Activated CD4-positive, alpha-beta T cell treated with anti-CD3 and anti-CD28 coated beads for 36 hours (primary cell): ENCODE measurements at regions not wholly inside any gene's neighbourhood (a gene's known extent, or its start where the extent isn't known, plus 50 kb on each side); places are given as distances from the start of the nearest gene placed in this dataset.
A peak's percentile ranks its signal among the peaks of the same experiment; 100 is the strongest.

Experiments used
- ATAC-seq: fragments of 200-7000 bp; cut with Tn5 transposase; one replicate; pipeline ENCODE4 v1.10.0; 2021; ENCODE audit warnings: mild to moderate bottlenecking, moderate library complexity
- CTCF ChIA-PET: fragments of 350-600 bp; sonication (Branson Sonifier 250); formaldehyde crosslinking; loops from one replicate; lab custom pipeline; 2021; ENCODE audit warnings: antibody characterized with exemption; lab: Charles Lee
- POLR2A ChIA-PET: fragments of 350-600 bp; sonication (Branson Sonifier 250); formaldehyde crosslinking; loops from one replicate; lab custom pipeline; 2021; ENCODE audit warnings: antibody characterized with exemption, inconsistent platforms; lab: Charles Lee
- DNase-seq: peaks from one replicate; pipeline ENCODE4 v3.0.0-alpha.2; 2020
- H3K27ac Mint-ChIP-seq: one replicate; pipeline ENCODE4 v1.8.0; 2021; ENCODE audit warnings: mixed read lengths
- H3K27me3 Mint-ChIP-seq: one replicate; pipeline ENCODE4 v1.8.0; 2021; ENCODE audit warnings: mixed read lengths
- H3K36me3 Mint-ChIP-seq: one replicate; pipeline ENCODE4 v1.8.0; 2021; ENCODE audit warnings: low read depth, mixed read lengths
- H3K4me1 Mint-ChIP-seq: one replicate; pipeline ENCODE4 v1.8.0; 2021; ENCODE audit warnings: mixed read lengths
- H3K4me3 Mint-ChIP-seq: one replicate; pipeline ENCODE4 v1.8.0; 2021; ENCODE audit warnings: mild to moderate bottlenecking, moderate library complexity, mixed read lengths
- H3K9me3 Mint-ChIP-seq: one replicate; pipeline ENCODE4 v1.8.0; 2021; ENCODE audit warnings: low read depth, mixed read lengths
- intact Hi-C, 2 experiments: fragments of 100-400 bp; cut with DNase I in 1 of 2; cut with micrococcal nuclease in 1 of 2; formaldehyde crosslinking; loops; one replicate each; pipeline versions ENCODE4 v1.14.2 to v1.15.1; 2022 to 2024; cut with DNase I, micrococcal nuclease

GRCh38 chr3:43162230-43163084 lies 56.6 kb upstream of the POMGNT2 start:
- peak overlapping the region; percentile 87 for H3K27ac Mint-ChIP-seq
- ChIA-PET POLR2A (no interaction called here), CTCF (interaction anchor here (0.5 to 2.7 kb wide), 24 partner anchors 13 to 349 kb away, joined by 3 to 14 read pairs (median 4); partner anchors contain the start of gene SNRK)

GRCh38 chr3:43161684-43162229 lies 55.9 kb upstream of the POMGNT2 start:
- Mint-ChIP-seq H3K27me3 (no peaks in the 10 kb centered on the region), H3K36me3 (peaks cover 7% of the 10 kb centered on the region), H3K4me3 (no peak overlapping the region), H3K4me1 (peaks cover 20% of the 10 kb centered on the region), H3K27ac (no peak overlapping the region), H3K9me3 (peaks cover 11% of the 10 kb centered on the region)
- ChIA-PET CTCF (interaction anchor here (0.5 to 2.7 kb wide), 16 partner anchors 9 to 350 kb away, joined by 3 to 11 read pairs (median 4); partner anchors contain the start of gene SNRK), POLR2A (no interaction called here)
- DNase-seq, result no peak
- intact Hi-C loops, result loop anchor here (1.0 to 2.0 kb wide), 4 partner anchors 125 to 342 kb away; partner anchors contain the start of gene SNRK (in 2 of the 2)
- no peak for ATAC-seq

More at GRCh38 chr3:43162230-43163084, 56.6 kb upstream of the POMGNT2 start:
- Mint-ChIP-seq H3K9me3 (peaks cover 13% of the 10 kb centered on the region), H3K4me3 (peak overlapping the region; percentile 61), H3K36me3 (peaks cover 10% of the 10 kb centered on the region), H3K4me1 (peaks cover 20% of the 10 kb centered on the region), H3K27me3 (no peaks in the 10 kb centered on the region)
- intact Hi-C loops, result loop anchor here (1.0 to 2.0 kb wide), 4 partner anchors 124 to 341 kb away; partner anchors contain the start of gene SNRK (in 2 of the 2)
- ATAC-seq (peak; percentile 84), DNase-seq (peak; percentile 57)

GRCh38 chr3:43160664-43161063 lies 54.8 kb upstream of the POMGNT2 start:
- Mint-ChIP-seq H3K27ac (no peak overlapping the region), H3K9me3 (peaks cover 1% of the 10 kb centered on the region), H3K4me1 (peaks cover 20% of the 10 kb centered on the region), H3K4me3 (no peak overlapping the region), H3K27me3 (no peaks in the 10 kb centered on the region), H3K36me3 (peaks cover under 1% of the 10 kb centered on the region)
- intact Hi-C loops, result no loop called here
- ATAC-seq (no peak), DNase-seq (no peak)
- ChIA-PET POLR2A (no interaction called here), CTCF (interaction anchor here (0.7 to 2.7 kb wide), 4 partner anchors 55 to 340 kb away, joined by 3 to 11 read pairs (median 6); no protein-coding TSS in a partner anchor)

- H3K4me1 Mint-ChIP-seq, result peaks cover 27% of the 10 kb centered on the region
- H3K27ac Mint-ChIP-seq, result no peak overlapping the region
- ATAC-seq, result no peak
- no peaks in the 10 kb centered on the region for H3K36me3 Mint-ChIP-seq
- no peaks in the 10 kb centered on the region for H3K27me3 Mint-ChIP-seq
- no peak overlapping the region for H3K4me3 Mint-ChIP-seq
- intact Hi-C loops, result no loop called here
- no peak for DNase-seq
- H3K9me3 Mint-ChIP-seq, result no peaks in the 10 kb centered on the region
- ChIA-PET CTCF (interaction anchor here (0.6 kb wide), 1 partner anchor 476 kb away, joined by 3 read pairs; no protein-coding TSS in a partner anchor), POLR2A (no interaction called here)
These were observed 54.0 kb upstream of the POMGNT2 start for GRCh38 chr3:43159876-43160255.

GRCh38 chr3:43159131-43159875 lies 53.4 kb upstream of the POMGNT2 start:
- POLR2A ChIA-PET, result no interaction called here
- CTCF ChIA-PET, result interaction anchor here (0.7 kb wide), 1 partner anchor 12 kb away, joined by 3 read pairs; no protein-coding TSS in a partner anchor
- H3K27ac Mint-ChIP-seq, result no peak overlapping the region
- no peaks in the 10 kb centered on the region for H3K27me3 Mint-ChIP-seq
- intact Hi-C loops, result no loop called here
- no peaks in the 10 kb centered on the region for H3K36me3 Mint-ChIP-seq
- ATAC-seq (no peak), DNase-seq (no peak)
- no peak overlapping the region for H3K4me3 Mint-ChIP-seq
- peaks cover 31% of the 10 kb centered on the region for H3K4me1 Mint-ChIP-seq
- H3K9me3 Mint-ChIP-seq, result no peaks in the 10 kb centered on the region

GRCh38 chr3:43156812-43157455 lies 51.1 kb upstream of the POMGNT2 start:
- CTCF ChIA-PET, result interaction anchor here (2.8 kb wide), 1 partner anchor 8 kb away, joined by 7 read pairs; no protein-coding TSS in a partner anchor
- H3K9me3 Mint-ChIP-seq, result no peaks in the 10 kb centered on the region
- ATAC-seq (no peak), DNase-seq (no peak)
- H3K36me3 Mint-ChIP-seq, result no peaks in the 10 kb centered on the region
- POLR2A ChIA-PET, result interaction anchor here (0.6 kb wide), 1 partner anchor 378 kb away, joined by 3 read pairs; no protein-coding TSS in a partner anchor
- H3K27me3 Mint-ChIP-seq, result no peaks in the 10 kb centered on the region
- no peak overlapping the region for H3K27ac Mint-ChIP-seq
- peaks cover 12% of the 10 kb centered on the region for H3K4me1 Mint-ChIP-seq
- H3K4me3 Mint-ChIP-seq, result no peak overlapping the region
- intact Hi-C loops, result no loop called here

- POLR2A ChIA-PET, result interaction anchor here (0.5 kb wide), 1 partner anchor 86 kb away, joined by 3 read pairs; no protein-coding TSS in a partner anchor
- DNase-seq, result no peak
These were observed 49.7 kb upstream of the POMGNT2 start for GRCh38 chr3:43155464-43156121.

More at GRCh38 chr3:43155464-43156121, 49.7 kb upstream of the POMGNT2 start:
- Mint-ChIP-seq H3K36me3 (no peaks in the 10 kb centered on the region), H3K9me3 (no peaks in the 10 kb centered on the region), H3K27me3 (no peaks in the 10 kb centered on the region), H3K4me1 (peaks cover 11% of the 10 kb centered on the region), H3K27ac (no peak overlapping the region), H3K4me3 (no peak overlapping the region)
- no peak for ATAC-seq
- intact Hi-C loops, result no loop called here
- CTCF ChIA-PET, result interaction anchor here (0.7 to 2.8 kb wide), 2 partner anchors 10 to 345 kb away, joined by 4 to 7 read pairs; no protein-coding TSS in a partner anchor
